Hepatocyte (in vitro differentiated cells): ENCODE measurements at regions not wholly inside any gene's neighbourhood (a gene's known extent, or its start where the extent isn't known, plus 50 kb on each side); places are given as distances from the start of the nearest gene placed in this dataset.

ENCODE experiments used
- EZH2 ChIP-seq: fragments of 200-600 bp; sonication (generic); IDR thresholded peaks from 2 replicates; pipeline ENCODE4 v1.6.1; 2016; ENCODE audit warnings: antibody characterized with exemption, mild to moderate bottlenecking, borderline replicate concordance
- EZH2phosphoT487 ChIP-seq: fragments of 200-600 bp; sonication (generic); IDR thresholded peaks from one replicate; pipeline ENCODE4 v1.6.1; 2018; ENCODE audit warnings: antibody characterized with exemption, mild to moderate bottlenecking, low read depth, moderate library complexity; ENCODE audit not compliant: unreplicated experiment, severe bottlenecking
- TF ChIP-seq, protein P1 (sequence below): fragments of 200-600 bp; sonication (generic); IDR thresholded peaks from 2 replicates; pipeline ENCODE4 v1.5.1; 2016; ENCODE audit warnings: antibody characterized with exemption, mild to moderate bottlenecking; ENCODE audit not compliant: poor library complexity

DNA sequence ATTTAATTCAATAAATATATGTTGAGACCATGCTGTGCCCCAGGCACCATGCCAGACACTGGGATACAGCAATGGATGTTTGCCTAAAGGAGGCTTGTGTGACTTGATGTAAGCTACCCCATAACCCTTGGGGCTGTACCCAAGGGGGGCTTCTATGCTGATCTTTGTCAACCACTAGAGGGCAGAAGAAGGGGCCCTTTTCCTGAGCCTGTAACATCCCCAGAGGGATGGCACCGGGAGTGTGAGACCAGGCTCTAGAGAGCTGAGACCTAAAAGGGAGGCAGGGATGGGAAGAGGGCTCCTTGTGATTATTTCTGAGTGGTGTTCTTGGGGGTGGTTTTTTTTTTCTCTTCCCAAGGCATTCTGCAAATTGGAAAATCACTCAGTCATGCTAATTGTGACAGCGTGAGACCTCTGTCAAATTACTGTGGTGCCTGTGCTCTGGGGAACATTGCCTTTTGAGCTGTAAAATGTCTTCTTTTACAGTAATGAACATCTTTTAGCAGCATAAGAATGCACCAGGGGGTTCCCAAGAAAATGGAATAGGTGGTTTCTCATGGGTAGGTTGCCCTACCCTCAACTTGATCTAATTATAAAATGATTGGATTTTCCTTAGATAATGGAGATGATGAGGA is 138.7 kb upstream of the SLC24A3 start:
- TF ChIP-seq, protein P1, sequence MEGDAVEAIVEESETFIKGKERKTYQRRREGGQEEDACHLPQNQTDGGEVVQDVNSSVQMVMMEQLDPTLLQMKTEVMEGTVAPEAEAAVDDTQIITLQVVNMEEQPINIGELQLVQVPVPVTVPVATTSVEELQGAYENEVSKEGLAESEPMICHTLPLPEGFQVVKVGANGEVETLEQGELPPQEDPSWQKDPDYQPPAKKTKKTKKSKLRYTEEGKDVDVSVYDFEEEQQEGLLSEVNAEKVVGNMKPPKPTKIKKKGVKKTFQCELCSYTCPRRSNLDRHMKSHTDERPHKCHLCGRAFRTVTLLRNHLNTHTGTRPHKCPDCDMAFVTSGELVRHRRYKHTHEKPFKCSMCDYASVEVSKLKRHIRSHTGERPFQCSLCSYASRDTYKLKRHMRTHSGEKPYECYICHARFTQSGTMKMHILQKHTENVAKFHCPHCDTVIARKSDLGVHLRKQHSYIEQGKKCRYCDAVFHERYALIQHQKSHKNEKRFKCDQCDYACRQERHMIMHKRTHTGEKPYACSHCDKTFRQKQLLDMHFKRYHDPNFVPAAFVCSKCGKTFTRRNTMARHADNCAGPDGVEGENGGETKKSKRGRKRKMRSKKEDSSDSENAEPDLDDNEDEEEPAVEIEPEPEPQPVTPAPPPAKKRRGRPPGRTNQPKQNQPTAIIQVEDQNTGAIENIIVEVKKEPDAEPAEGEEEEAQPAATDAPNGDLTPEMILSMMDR, result peak; percentile 40
- TF ChIP-seq EZH2 (no peak), EZH2phosphoT487 (no peak)
